PC-3 (cell line): ENCODE measurements at regions not wholly inside any gene's neighbourhood (a gene's known extent, or its start where the extent isn't known, plus 50 kb on each side); places are given as distances from the start of the nearest gene placed in this dataset.

Source experiments
- CTCF ChIP-seq: fragments of 300-600 bp; sonication (generic); conservative IDR thresholded peaks from 2 replicates; pipeline ENCODE4 v1.5.1; 2017; ENCODE audit warnings: antibody characterized with exemption, low read depth, mild to moderate bottlenecking, low read length
- EZH2 ChIP-seq: fragments of 300-600 bp; sonication (generic); IDR thresholded peaks from one replicate; pipeline ENCODE4 v1.6.1; 2017; ENCODE audit warnings: antibody characterized with exemption, mild to moderate bottlenecking, low read length; ENCODE audit not compliant: unreplicated experiment
- EZH2phosphoT487 ChIP-seq: fragments of 300-600 bp; sonication (generic); IDR thresholded peaks from 2 replicates; pipeline ENCODE4 v1.6.1; 2018; ENCODE audit warnings: mild to moderate bottlenecking, antibody characterized with exemption, low read length, borderline replicate concordance

- TF ChIP-seq CTCF, result no peak
- no peak for TF ChIP-seq EZH2phosphoT487
- no peak for TF ChIP-seq EZH2
Observed at GRCh38 chr7:15947754-15948153, 261.3 kb upstream of the MEOX2 start.
